RWPE1 (cell line): ENCODE measurements at regions not wholly inside any gene's neighbourhood (a gene's known extent, or its start where the extent isn't known, plus 50 kb on each side); places are given as distances from the start of the nearest gene placed in this dataset.

Experiments
- CTCF ChIA-PET: fragments of 350-600 bp; sonication (Branson Sonifier 250); formaldehyde crosslinking; extraction: SDS; loops from one replicate; lab custom pipeline; 2021; lab: Yijun Ruan, JAX
- POLR2A ChIA-PET: fragments of 400-600 bp; formaldehyde crosslinking; extraction: SDS; loops from one replicate; lab custom pipeline; 2020; ENCODE audit warnings: antibody characterized with exemption; ENCODE audit not compliant: low non-redundant PET; lab: Yijun Ruan, JAX
- DNase-seq: peaks from one replicate; pipeline ENCODE4 v3.0.0; 2012; ENCODE audit warnings: low spot score
- H3K27ac ChIP-seq: fragments of 450-650 bp; 2 replicates; pipeline ENCODE4 v1.5.1; 2017
- CTCF ChIP-seq: fragments of 450-650 bp; conservative IDR thresholded peaks from 2 replicates; pipeline ENCODE4 v1.5.1; 2017; ENCODE audit warnings: low read depth, mild to moderate bottlenecking

- no peak for TF ChIP-seq CTCF
- DNase-seq = no peak
- POLR2A ChIA-PET = no interaction called here
- no peak overlapping the region for H3K27ac ChIP-seq
- CTCF ChIA-PET = interaction anchor here (0.5 kb wide), 1 partner anchor 360 kb away, joined by 4 read pairs; no protein-coding TSS in a partner anchor
These were observed 283.7 kb upstream of the PRKD1 start for GRCh38 chr14:30211326-30211725.

- POLR2A ChIA-PET = no interaction called here
- DNase-seq = no peak
- CTCF ChIA-PET = interaction anchor here (0.8 to 1.5 kb wide), 6 partner anchors 17 to 1458 kb away, joined by 3 to 13 read pairs (median 4); no protein-coding TSS in a partner anchor
- TF ChIP-seq CTCF = no peak
- no peak overlapping the region for H3K27ac ChIP-seq
These were observed 286.4 kb upstream of the PRKD1 start for GRCh38 chr14:30214014-30214413.

- ChIA-PET POLR2A (no interaction called here), CTCF (interaction anchor here (0.6 to 1.5 kb wide), 14 partner anchors 9 to 1895 kb away, joined by 3 to 13 read pairs (median 4); no protein-coding TSS in a partner anchor)
- DNase-seq = peak; percentile 45
- TF ChIP-seq CTCF = peak; percentile 68
- H3K27ac ChIP-seq = no peak overlapping the region
These were observed 286.9 kb upstream of the PRKD1 start for GRCh38 chr14:30214461-30215090.

DNA sequence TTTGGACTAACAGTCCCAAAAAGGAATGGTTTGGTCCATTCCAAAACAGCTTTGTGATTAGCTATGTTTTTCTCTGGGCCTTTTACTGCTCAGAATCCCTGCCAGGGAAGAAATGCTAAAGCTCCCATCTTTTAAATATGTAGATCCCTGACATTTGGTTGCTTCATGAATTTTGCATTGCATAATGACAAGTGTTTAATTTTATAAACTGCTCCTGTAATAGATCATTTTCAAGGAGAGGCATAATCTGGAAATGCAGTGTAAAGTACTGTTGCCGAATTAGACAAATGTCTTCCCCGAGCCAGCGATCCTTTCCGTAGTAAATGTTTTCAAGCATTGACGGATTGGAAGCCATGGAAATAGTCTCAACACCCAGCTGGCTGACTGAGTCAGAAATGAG lies 291.3 kb upstream of the PRKD1 start:
- H3K27ac ChIP-seq = no peak overlapping the region
- ChIA-PET POLR2A (no interaction called here), CTCF (interaction anchor here (0.6 kb wide), 1 partner anchor 627 kb away, joined by 3 read pairs; no protein-coding TSS in a partner anchor)
- no peak for TF ChIP-seq CTCF
- no peak for DNase-seq

GRCh38 chr14:30221546-30221945 lies 293.9 kb upstream of the PRKD1 start:
- no peak for TF ChIP-seq CTCF
- POLR2A ChIA-PET = no interaction called here
- no peak overlapping the region for H3K27ac ChIP-seq
- CTCF ChIA-PET = no interaction called here
- DNase-seq = no peak

- CTCF ChIA-PET = interaction anchor here (0.6 to 1.7 kb wide), 3 partner anchors 25 to 1499 kb away, joined by 3 to 7 read pairs (median 4); no protein-coding TSS in a partner anchor
- DNase-seq = peak; percentile 92
- POLR2A ChIA-PET = no interaction called here
- no peak for TF ChIP-seq CTCF
- H3K27ac ChIP-seq = peak overlapping the region; percentile 72
These were observed 295.7 kb upstream of the PRKD1 start for GRCh38 chr14:30223385-30223785.
